H1 (cell line): ENCODE measurements at regions not wholly inside any gene's neighbourhood (a gene's known extent, or its start where the extent isn't known, plus 50 kb on each side); places are given as distances from the start of the nearest gene placed in this dataset.

Source experiments
- HDAC6 ChIP-seq: IDR thresholded peaks from one replicate; pipeline ENCODE4 v1.7.1; 2012; ENCODE audit warnings: low read depth, mild to moderate bottlenecking, inconsistent platforms, low read length, moderate library complexity
- POU5F1 ChIP-seq: IDR thresholded peaks from 2 replicates; pipeline ENCODE4 v1.6.1; 2011; ENCODE audit warnings: low read depth, mild to moderate bottlenecking, low read length, moderate library complexity
- SP4 ChIP-seq: IDR thresholded peaks from 2 replicates; pipeline ENCODE4 v1.6.1; 2012; ENCODE audit warnings: low read length, inconsistent platforms
- SRF ChIP-seq: IDR thresholded peaks from 2 replicates; pipeline ENCODE4 v1.6.1; 2011; ENCODE audit warnings: mild to moderate bottlenecking, low read depth, low read length, moderate library complexity
- TCF12 ChIP-seq: IDR thresholded peaks from 2 replicates; pipeline ENCODE4 v1.6.1; 2011; ENCODE audit warnings: low read depth, mild to moderate bottlenecking, low read length

DNA sequence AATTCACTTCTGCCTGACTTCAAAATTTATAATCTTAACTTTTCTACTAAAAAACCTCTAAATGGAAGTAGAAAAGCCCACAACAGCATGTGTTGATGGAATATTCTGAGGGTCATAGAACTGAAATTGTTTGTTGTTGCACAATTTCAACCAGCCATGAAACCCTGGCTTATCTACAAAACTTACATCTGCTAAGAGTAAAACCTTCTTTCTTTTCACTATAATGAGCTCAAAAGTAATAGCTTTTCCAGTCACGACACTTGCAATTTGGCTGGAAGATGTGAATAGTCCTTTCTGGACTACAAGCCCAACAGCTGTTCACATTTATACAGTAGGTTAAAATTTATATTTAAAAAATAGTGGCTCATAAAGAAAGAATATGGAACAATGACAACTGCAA, 250.0 kb downstream of the GPAT3 start (continued):
- TF ChIP-seq TCF12 (no peak), SP4 (no peak), HDAC6 (no peak), SRF (no peak), POU5F1 (no peak)
